Thyroid gland (tissue), 4 donors: ENCODE measurements at regions not wholly inside any gene's neighbourhood (a gene's known extent, or its start where the extent isn't known, plus 50 kb on each side); places are given as distances from the start of the nearest gene placed in this dataset.

ENCODE experiments used
- CTCF ChIP-seq, 6 experiments: fragments of 200-600 bp in 3 of 6; fragments of 450-650 bp in 3 of 6; sonication (generic) in 3 of 6; IDR thresholded peaks; one replicate each; pipeline ENCODE4 v1.5.1; 2016 to 2019; ENCODE audit warnings: antibody characterized with exemption in 6 of 6, mild to moderate bottlenecking in 2 of 6, inconsistent platforms in 1 of 6, moderate library complexity in 1 of 6
- POLR2A ChIP-seq, 2 donors: fragments of 450-650 bp; IDR thresholded peaks; one replicate each; pipeline ENCODE4 v1.6.1; 2017; ENCODE audit warnings: antibody characterized with exemption in 2 of 2, mild to moderate bottlenecking in 2 of 2, moderate library complexity in 1 of 2

- no peak for TF ChIP-seq POLR2A (IDR thresholded peaks at IDR 0.05)
- no peak for TF ChIP-seq CTCF (IDR thresholded peaks at IDR 0.05)
These were observed 59.8 kb upstream of the SIPA1L2 start for GRCh38 chr1:232689711-232690110.
